ENCODE measurements at regions not wholly inside any gene's neighbourhood (a gene's known extent, or its start where the extent isn't known, plus 50 kb on each side); places are given as distances from the start of the nearest gene placed in this dataset.

- Histone ChIP-seq H3K9me3 (ENCODE audit: low read length) (no peaks in the 10 kb centered on the region), H3K79me2 (ENCODE audit: insufficient read depth, low read length) (no peaks in the 10 kb centered on the region), H3K36me3 (replicated peaks in 1 of 2; ENCODE audit: control insufficient read depth in 1 of 2, insufficient read depth in 2 of 2, low read length in 2 of 2) (no peaks in the 10 kb centered on the region), H3K27ac (ENCODE audit: extremely low read length, insufficient read depth, low read length) (no peak overlapping the region), H3K4me1 (ENCODE audit: insufficient read depth, low read length) (no peaks in the 10 kb centered on the region), H3K4me3 (replicated peaks in 1 of 3; ENCODE audit: insufficient read depth in 1 of 3, low read depth in 2 of 3, low read length in 3 of 3) (no peak overlapping the region), H4K20me1 (ENCODE audit: insufficient read depth, low read length) (no peaks in the 10 kb centered on the region), H3K9ac (ENCODE audit: insufficient read depth, low read depth, low read length) (no peak overlapping the region), H2AFZ (ENCODE audit: low read length) (no peak overlapping the region), H3K4me2 (ENCODE audit: low read depth, low read length) (no peak overlapping the region), H3K27me3 (ENCODE audit: control insufficient read depth in 1 of 2, insufficient read depth in 2 of 2, low read length in 2 of 2) (peaks cover 0 to 4% of the 10 kb centered on the region in 2 experiments; a peak in 2 of 5 replicates)
- no peak for FAIRE-seq
- ChIA-PET CTCF (ENCODE audit: low intra/inter-chr PET ratio, low total read pairs) (no interaction called here), POLR2A (no interaction called here)
- ATAC-seq = no peak
- intact Hi-C loops (cut with micrococcal nuclease; ENCODE audit: unreplicated experiment) (no loop called here), in situ Hi-C loops (cut with HindIII; ENCODE audit: extremely low pct_ligation_motif_present, low pct_unique_long_range_greater_than_20kb) (no loop called here)
- TF ChIP-seq NFATC3 (CRISPR knock-in tag; IDR thresholded peaks at IDR 0.05) = no peak
- 0% methylated on average over 2 of the region's 4 CpGs for WGBS (ENCODE audit: low lambda C conversion rate)
- no peak for DNase-seq (ENCODE audit: low spot score)
- no TSS peak for BruUV-seq (replicated peaks)
Measured at GRCh38 chr3:38966811-38967692, 84.7 kb downstream of the SCN11A start.

- CTCF ChIA-PET (ENCODE audit: low intra/inter-chr PET ratio, low total read pairs) = no interaction called here
- H3K27ac ChIP-seq (ENCODE audit: extremely low read length, insufficient read depth, low read length) = no peak overlapping the region
- BruUV-seq (replicated peaks) = no TSS peak
- H3K9ac ChIP-seq (ENCODE audit: insufficient read depth, low read depth, low read length) = no peak overlapping the region
- H3K79me2 ChIP-seq (ENCODE audit: insufficient read depth, low read length) = no peaks in the 10 kb centered on the region
- DNase-seq (ENCODE audit: low spot score) (no peak), ATAC-seq (no peak), FAIRE-seq (no peak)
- H2AFZ ChIP-seq (ENCODE audit: low read length) = no peak overlapping the region
- no peak overlapping the region for H3K4me2 ChIP-seq (ENCODE audit: low read depth, low read length)
- no peak overlapping the region for H3K4me3 ChIP-seq (replicated peaks in 1 of 3; ENCODE audit: insufficient read depth in 1 of 3, low read depth in 2 of 3, low read length in 3 of 3)
- no peaks in the 10 kb centered on the region for H3K9me3 ChIP-seq (ENCODE audit: low read length)
- H3K4me1 ChIP-seq (ENCODE audit: insufficient read depth, low read length) = no peaks in the 10 kb centered on the region
- POLR2A ChIA-PET = no interaction called here
- H3K27me3 ChIP-seq (ENCODE audit: control insufficient read depth in 1 of 2, insufficient read depth in 2 of 2, low read length in 2 of 2) = peaks cover 0 to 4% of the 10 kb centered on the region in 2 experiments; a peak in 3 of 5 replicates
- no peaks in the 10 kb centered on the region for H4K20me1 ChIP-seq (ENCODE audit: insufficient read depth, low read length)
- in situ Hi-C loops (cut with HindIII; ENCODE audit: extremely low pct_ligation_motif_present, low pct_unique_long_range_greater_than_20kb) (no loop called here), intact Hi-C loops (cut with micrococcal nuclease; ENCODE audit: unreplicated experiment) (no loop called here)
- 12% methylated on average over 4 of the region's 4 CpGs for WGBS (ENCODE audit: low lambda C conversion rate)
- no peaks in the 10 kb centered on the region for H3K36me3 ChIP-seq (replicated peaks in 1 of 2; ENCODE audit: control insufficient read depth in 1 of 2, insufficient read depth in 2 of 2, low read length in 2 of 2)
- TF ChIP-seq STAT5B (CRISPR knock-in tag; IDR thresholded peaks at IDR 0.05) = no peak
- TF ChIP-seq ATF4 (CRISPR knock-in tag; IDR thresholded peaks at IDR 0.05) = no peak
- no peak for TF ChIP-seq THRA (CRISPR knock-in tag; IDR thresholded peaks at IDR 0.05; ENCODE audit: borderline replicate concordance)
- TF ChIP-seq ZNF180 (CRISPR knock-in tag; IDR thresholded peaks at IDR 0.05; ENCODE audit: borderline replicate concordance, low read depth) = no peak
- no peak for TF ChIP-seq RARG (CRISPR knock-in tag; IDR thresholded peaks at IDR 0.05; ENCODE audit: low read depth)
- TF ChIP-seq SMYD3 (CRISPR knock-in tag; IDR thresholded peaks at IDR 0.05) = no peak
- no peak for TF ChIP-seq ZNF720 (CRISPR knock-in tag; IDR thresholded peaks at IDR 0.05)
- TF ChIP-seq THYN1 (CRISPR knock-in tag; IDR thresholded peaks at IDR 0.05; ENCODE audit: borderline replicate concordance, low read depth) = no peak
- TF ChIP-seq CHCHD3 (CRISPR knock-in tag; IDR thresholded peaks at IDR 0.05) = no peak
- TF ChIP-seq ATF7-NPFF (CRISPR knock-in tag; IDR thresholded peaks at IDR 0.05; ENCODE audit: low read depth) = no peak
- no peak for TF ChIP-seq ZC3H13 (CRISPR knock-in tag; IDR thresholded peaks at IDR 0.05)
- TF ChIP-seq USF2 (IDR thresholded peaks at IDR 0.05; ENCODE audit: low read depth, low read length) = no peak
- no peak for TF ChIP-seq USF2 (CRISPR knock-in tag; IDR thresholded peaks at IDR 0.05; ENCODE audit: borderline replicate concordance)
Measured at GRCh38 chr3:38964646-38965045, 87.1 kb downstream of the SCN11A start.
